Left ventricle myocardium superior (tissue), 1 donor: ENCODE measurements at regions not wholly inside any gene's neighbourhood (a gene's known extent, or its start where the extent isn't known, plus 50 kb on each side); places are given as distances from the start of the nearest gene placed in this dataset.
A peak's percentile ranks its signal among the peaks of the same experiment; 100 is the strongest.
"Not testable (repeated sequence)": the region's sequence is repeated elsewhere in the genome, so short reads cannot be mapped to it uniquely, and the experiment has no call there.

Experiments
- ATAC-seq: fragments of 200-7000 bp; cut with Tn5 transposase; one replicate; pipeline ENCODE4 v1.9.1; 2020; ENCODE audit warnings: mild to moderate bottlenecking, moderate library complexity
- DNase-seq: peaks from one replicate; pipeline ENCODE4 v3.0.0-alpha.2; 2020
- intact Hi-C: fragments of 100-400 bp; cut with micrococcal nuclease; formaldehyde crosslinking; loops from one replicate; pipeline ENCODE4 v1.11.0; 2022
- donor health status: DM: no; HTN: yes; CAD: no; lungs with severe emphysema.

- intact Hi-C loops, DNase-seq: not testable (repeated sequence)
- ATAC-seq: peak; percentile 48
Observed at GRCh38 chr7:159335181-159335926, 190.7 kb upstream of the VIPR2 start.

DNA sequence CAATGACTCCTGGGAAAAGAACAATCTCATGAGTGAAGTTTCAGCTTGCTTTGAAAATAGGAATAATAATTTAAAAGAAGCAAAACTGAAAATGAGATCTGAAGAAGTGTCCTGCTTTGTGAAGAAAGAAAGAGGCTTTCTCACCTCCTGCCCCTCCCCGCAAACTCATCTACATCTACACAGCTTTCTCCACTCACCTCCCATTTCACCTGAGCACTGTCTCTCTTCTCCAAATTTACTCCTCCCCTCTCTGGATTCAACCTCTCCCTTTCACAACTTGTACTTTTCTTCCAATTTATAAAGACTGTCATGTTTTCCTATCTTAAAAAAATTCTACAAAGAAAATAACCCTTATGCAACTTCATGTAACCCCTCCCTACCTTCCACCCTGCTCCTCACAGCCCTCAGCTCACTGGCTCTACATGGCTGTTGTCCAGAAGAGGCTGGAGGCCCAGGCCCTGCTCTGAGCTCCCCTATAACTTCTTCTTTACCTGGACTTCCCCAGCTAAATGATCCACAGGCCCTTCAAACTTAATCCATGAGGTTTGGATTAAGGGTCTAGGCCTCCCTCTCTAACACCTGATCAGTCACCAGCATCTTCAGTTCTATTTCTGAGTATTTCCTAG, 188.3 kb upstream of the VIPR2 start:
- DNase-seq, intact Hi-C loops, ATAC-seq: not testable (repeated sequence)

GRCh38 chr7:159331462-159331861, 186.8 kb upstream of the VIPR2 start:
- no peak for DNase-seq
- intact Hi-C loops: no loop called here
- ATAC-seq: no peak

DNA sequence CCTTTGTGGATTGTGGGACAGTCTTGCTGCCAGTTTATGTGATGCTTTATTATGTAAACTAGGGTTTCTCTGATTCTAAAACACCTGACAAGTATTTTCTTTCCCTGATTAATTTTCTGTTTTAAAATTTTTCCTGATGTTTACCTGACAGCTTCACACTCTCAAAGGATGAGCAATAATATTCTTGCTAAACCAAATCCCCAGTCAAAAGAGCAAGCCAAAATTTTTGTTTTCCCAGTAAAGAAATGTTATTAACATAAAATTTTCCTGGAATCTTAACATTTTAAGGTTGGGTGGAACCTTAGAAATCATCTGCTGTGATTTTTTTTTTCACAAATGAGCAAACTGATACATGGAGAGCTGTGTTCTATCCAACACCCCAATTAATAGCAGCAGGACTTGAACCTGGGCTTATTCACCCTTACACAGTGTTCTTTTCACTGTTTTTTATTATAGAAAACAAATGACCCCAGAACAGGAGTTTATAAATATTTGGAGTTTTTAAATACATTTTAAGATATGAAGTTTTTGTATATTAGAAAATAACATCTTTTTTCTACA, 185.2 kb upstream of the VIPR2 start:
- intact Hi-C loops: no loop called here
- ATAC-seq (no peak), DNase-seq (no peak)

DNA sequence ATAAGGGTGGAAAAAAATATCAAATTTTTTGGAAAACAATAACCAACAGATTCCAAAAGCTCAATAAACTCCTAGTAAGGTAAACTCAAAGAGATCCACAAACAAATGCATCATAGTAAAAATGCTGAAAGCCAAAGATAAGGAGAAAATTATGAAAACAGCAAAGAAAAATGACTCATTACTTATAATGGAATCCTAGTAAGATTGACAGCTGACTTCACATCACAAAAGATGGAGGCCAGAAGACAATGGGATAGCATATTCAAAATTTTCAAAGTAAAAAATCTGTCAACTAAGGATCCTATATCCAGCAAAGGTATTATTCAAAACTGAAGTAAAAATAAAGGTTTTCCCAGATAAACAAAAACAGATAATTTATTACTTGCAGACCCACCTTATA, 183.4 kb upstream of the VIPR2 start:
- ATAC-seq: no peak
- intact Hi-C loops: no loop called here
- no peak for DNase-seq

GRCh38 chr7:159323359-159323758, 178.7 kb upstream of the VIPR2 start:
- ATAC-seq: no peak
- DNase-seq: no peak
- intact Hi-C loops: no loop called here

- intact Hi-C loops: no loop called here
- ATAC-seq (no peak), DNase-seq (no peak)
Observed at GRCh38 chr7:159321278-159321677, 176.6 kb upstream of the VIPR2 start.

GRCh38 chr7:159318682-159319351, 174.2 kb upstream of the VIPR2 start:
- intact Hi-C loops: no loop called here
- no peak for ATAC-seq
- no peak for DNase-seq

DNA sequence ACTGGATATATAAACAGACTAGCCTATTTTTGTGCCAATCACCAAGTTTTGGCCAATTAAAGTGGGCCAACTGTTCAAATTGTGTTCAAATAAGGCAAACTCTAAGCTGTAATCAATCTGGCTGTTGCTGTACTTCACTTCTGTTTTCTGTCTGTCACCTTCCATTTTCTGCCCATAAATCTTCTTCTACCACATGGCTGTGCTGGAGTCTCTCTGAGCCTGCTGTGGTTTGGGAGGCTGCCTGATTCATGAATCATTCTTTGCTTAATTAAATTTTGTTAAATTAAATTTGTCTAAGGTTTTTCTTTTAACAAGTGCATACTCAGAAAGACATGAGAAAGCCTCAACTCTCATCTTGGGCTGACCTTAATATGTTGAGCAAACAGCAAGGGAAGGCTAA, 172.6 kb upstream of the VIPR2 start:
- ATAC-seq (no peak), DNase-seq (no peak)
- intact Hi-C loops: no loop called here

DNA sequence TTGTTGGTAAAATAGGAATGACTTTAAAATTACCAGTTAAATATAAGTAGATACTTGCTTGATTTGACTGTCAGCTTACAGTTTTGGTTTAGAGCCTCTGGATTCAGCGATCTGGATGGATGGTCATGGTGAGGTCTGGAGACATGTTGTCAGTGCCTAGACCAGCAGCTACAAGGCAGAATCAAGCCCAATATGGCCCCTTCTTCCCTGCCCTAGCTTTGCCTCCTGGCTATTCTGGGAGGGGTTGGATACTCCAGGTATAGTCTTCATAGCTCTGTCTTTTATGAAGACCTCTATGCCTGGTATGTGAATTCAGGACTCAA, 166.5 kb upstream of the VIPR2 start:
- intact Hi-C loops: no loop called here
- DNase-seq (no peak), ATAC-seq (no peak)

DNA sequence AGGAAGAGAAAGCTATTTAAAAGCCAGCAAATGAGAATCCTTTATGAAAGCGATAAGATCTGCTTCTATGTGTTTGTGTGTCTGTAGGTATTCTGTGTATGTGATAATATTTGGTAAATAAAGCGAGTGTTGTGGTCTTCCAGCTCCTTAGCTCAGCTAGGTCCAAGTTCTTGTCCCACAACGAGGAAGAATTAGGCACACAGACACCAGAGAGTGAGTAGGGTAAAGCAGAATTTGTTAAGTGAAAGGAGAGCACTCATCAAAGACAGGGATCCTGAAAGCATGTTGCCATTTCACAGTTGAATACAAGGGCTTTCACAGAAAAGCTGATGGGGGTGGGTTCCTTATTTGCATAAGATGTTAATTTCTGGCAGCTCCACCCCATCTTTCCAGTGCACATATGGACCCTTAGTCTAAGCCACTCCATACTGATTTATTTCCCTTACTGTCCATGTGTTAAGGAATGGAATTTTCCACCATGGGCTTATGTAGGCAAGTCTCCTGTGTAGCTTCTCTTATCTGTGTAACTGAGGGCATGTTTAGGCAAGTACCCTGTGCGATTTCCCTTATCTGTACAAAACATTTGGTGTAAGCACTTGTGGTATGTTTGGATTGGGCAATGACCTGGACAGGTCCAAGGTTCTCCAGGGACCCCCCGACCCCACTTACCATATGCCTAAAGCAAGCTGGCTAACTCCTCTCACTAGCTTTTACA, 165.9 kb upstream of the VIPR2 start:
- ATAC-seq: no peak
- intact Hi-C loops: no loop called here
- DNase-seq: no peak

DNA sequence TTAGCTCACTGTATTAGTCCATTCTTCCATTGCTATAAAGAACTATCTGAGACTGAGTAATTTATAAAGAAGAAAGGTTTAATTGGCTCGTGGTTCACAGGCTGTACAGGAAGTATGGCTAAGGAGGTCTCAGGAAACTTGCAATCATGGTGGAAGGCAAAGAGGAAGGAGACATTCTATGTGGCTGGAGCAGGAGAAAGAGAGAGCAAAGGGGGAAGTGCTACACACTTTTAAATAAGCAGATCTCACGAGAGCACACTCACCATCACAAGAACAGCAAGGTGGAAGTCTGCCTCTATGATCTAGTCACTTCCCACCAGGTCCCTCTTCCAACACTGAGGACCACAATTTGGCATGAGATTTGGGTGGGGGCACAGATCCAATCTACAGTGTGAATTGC, 164.5 kb upstream of the VIPR2 start:
- ATAC-seq, intact Hi-C loops, DNase-seq: not testable (repeated sequence)

DNA sequence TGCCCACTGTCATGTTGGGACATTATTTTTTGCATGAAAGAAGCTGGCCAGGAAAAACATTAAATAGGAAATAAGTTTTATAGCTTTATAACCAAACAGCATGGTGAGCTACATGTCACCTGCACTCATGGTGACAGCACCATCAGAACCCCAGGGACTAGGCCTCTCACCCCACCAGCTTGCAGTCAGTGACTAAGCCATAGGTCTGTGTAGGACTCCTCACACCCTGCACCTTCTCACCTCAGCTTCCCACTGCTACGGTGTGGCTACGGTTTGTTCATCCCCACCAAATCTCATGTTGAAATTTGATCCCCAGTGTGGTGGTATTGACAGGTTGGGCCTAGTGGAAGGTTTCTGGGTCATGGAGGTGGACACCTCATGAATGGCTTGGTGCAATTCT, 161.3 kb upstream of the VIPR2 start:
- DNase-seq (no peak), ATAC-seq (no peak)
- intact Hi-C loops: no loop called here

GRCh38 chr7:159305185-159305584, 160.5 kb upstream of the VIPR2 start:
- DNase-seq, ATAC-seq, intact Hi-C loops: not testable (repeated sequence)

GRCh38 chr7:159303510-159303909, 158.8 kb upstream of the VIPR2 start:
- DNase-seq, ATAC-seq, intact Hi-C loops: not testable (repeated sequence)

DNA sequence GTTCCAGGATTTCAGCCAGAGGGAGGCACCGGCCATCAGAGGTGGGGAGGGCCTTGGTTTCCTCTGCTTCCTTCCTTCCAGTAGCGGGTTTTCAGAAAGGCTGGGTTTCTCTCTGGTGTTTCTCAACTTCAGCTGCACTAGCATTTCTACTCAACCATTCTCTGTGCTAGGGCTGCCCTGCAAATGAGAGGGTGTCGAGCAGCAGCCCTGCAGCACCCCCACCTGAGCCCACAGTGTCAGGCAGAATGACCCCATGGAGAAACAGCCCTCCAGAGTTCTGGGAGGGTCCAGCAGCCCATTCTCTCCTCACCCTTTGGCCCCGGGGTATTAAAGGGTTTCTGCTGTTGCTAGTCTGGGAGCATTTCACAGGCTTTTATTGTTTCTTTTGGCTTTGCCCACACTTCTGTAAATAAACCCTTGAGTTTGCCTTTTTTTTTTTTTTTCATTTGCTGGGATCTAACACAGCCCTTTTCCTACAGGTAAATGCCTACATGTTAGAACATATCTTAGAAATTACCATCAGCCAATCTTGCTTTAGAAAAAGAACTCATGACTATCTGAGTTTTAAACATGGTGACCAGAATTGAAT, 151.5 kb upstream of the VIPR2 start:
- ATAC-seq: no peak
- intact Hi-C loops: no loop called here
- DNase-seq: no peak

DNA sequence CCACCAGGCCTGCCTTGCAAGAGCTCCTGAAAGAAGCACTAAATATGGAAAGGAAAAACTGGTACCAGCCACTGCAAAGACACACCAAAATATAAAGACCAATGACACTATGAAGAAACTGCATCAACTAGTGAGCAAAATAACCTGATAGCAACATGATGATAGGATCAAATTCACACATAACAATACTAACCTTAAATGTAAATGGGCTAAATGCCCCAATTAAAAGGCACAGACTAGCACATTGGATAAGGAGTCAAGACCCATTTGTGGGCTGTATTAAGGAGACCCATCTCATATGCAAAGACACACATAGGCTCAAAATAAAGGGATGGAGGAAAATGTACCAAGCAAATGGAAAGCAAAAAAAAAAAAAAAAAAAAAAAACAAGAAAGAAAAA, 141.8 kb upstream of the VIPR2 start:
- intact Hi-C loops, DNase-seq, ATAC-seq: not testable (repeated sequence)

- intact Hi-C loops: no loop called here
- ATAC-seq (no peak), DNase-seq (no peak)
Observed at GRCh38 chr7:159281573-159281972, 136.9 kb upstream of the VIPR2 start.

GRCh38 chr7:159280008-159280407, 135.3 kb upstream of the VIPR2 start:
- intact Hi-C loops: no loop called here
- DNase-seq (no peak), ATAC-seq (no peak)
